Keratinocyte (primary cell): ENCODE measurements at regions not wholly inside any gene's neighbourhood (a gene's known extent, or its start where the extent isn't known, plus 50 kb on each side); places are given as distances from the start of the nearest gene placed in this dataset.

Experiments
- EZH2 ChIP-seq: IDR thresholded peaks from one replicate; pipeline ENCODE4 v1.6.1; 2012; ENCODE audit warnings: inconsistent platforms, mild to moderate bottlenecking, low read length, moderate library complexity
- TF ChIP-seq, protein P1 (sequence below), 3 experiments: IDR thresholded peaks in 1 of 3; conservative IDR thresholded peaks in 1 of 3; optimal IDR thresholded peaks in 1 of 3; 2 replicates in 2 of 3; 3 replicates in 1 of 3; pipeline versions ENCODE3 to v1.5.1; 2011; ENCODE audit warnings: low read length in 3 of 3, mild to moderate bottlenecking in 3 of 3, moderate library complexity in 2 of 3, control low read depth in 1 of 3, inconsistent platforms in 1 of 3; ENCODE audit not compliant: insufficient read depth in 2 of 3; ENCODE audit errors: extremely low read depth in 1 of 3

DNA sequence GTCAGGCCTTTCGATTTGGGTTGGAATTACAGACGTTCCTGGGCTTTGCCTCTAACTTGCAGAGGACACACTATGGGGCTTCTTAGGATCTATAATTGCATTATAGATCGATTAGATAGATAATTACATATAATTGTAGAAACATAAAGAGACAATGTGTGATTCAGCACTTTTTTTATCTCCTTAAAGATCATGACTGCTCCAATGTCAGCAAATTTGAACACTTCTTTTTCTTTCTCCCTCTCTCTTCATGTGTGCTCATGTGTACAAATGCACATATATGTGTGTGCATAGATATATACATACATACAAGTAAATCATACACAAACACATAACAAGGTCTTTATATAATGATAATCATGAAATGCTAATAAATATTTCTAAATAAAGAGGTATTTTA is 1261.2 kb upstream of the SLC39A10 start:
- TF ChIP-seq, protein P1, sequence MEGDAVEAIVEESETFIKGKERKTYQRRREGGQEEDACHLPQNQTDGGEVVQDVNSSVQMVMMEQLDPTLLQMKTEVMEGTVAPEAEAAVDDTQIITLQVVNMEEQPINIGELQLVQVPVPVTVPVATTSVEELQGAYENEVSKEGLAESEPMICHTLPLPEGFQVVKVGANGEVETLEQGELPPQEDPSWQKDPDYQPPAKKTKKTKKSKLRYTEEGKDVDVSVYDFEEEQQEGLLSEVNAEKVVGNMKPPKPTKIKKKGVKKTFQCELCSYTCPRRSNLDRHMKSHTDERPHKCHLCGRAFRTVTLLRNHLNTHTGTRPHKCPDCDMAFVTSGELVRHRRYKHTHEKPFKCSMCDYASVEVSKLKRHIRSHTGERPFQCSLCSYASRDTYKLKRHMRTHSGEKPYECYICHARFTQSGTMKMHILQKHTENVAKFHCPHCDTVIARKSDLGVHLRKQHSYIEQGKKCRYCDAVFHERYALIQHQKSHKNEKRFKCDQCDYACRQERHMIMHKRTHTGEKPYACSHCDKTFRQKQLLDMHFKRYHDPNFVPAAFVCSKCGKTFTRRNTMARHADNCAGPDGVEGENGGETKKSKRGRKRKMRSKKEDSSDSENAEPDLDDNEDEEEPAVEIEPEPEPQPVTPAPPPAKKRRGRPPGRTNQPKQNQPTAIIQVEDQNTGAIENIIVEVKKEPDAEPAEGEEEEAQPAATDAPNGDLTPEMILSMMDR (optimal IDR thresholded peaks at IDR 0.05 in 1 of 3, IDR thresholded peaks at IDR 0.05 in 1 of 3, conservative IDR thresholded peaks at IDR 0.05 in 1 of 3; ENCODE audit: extremely low read depth in 1 of 3, insufficient read depth in 2 of 3, low read length in 3 of 3): no peak
- TF ChIP-seq EZH2: no peak
